Right lobe of liver (tissue), 6 donors: ENCODE measurements at regions not wholly inside any gene's neighbourhood (a gene's known extent, or its start where the extent isn't known, plus 50 kb on each side); places are given as distances from the start of the nearest gene placed in this dataset.

Experiments used
- ATAC-seq, 4 donors: fragments of 200-7000 bp; cut with Tn5 transposase; one replicate each; pipeline ENCODE4 v1.9.1; 2020; ENCODE audit warnings: mild to moderate bottlenecking in 4 of 4, moderate library complexity in 4 of 4
- DNase-seq, 3 donors: peaks; one replicate each; pipeline ENCODE4 v3.0.0-alpha.2; 2020
- H3K27ac ChIP-seq, 3 donors: fragments of 200-600 bp; one replicate each; pipeline ENCODE4 v1.8.0; 2022
- H3K27me3 ChIP-seq, 2 donors: fragments of 200-600 bp; one replicate each; pipeline ENCODE4 v1.8.0; 2022
- H3K36me3 ChIP-seq, 4 donors: fragments of 200-600 bp; sonication (generic) in 1 of 4; one replicate each; pipeline versions ENCODE4 v1.5.1 to v1.8.0; 2017 to 2022; ENCODE audit warnings: control low read depth in 1 of 4
- H3K4me1 ChIP-seq, 4 donors: fragments of 200-600 bp; sonication (generic) in 1 of 4; one replicate each; pipeline versions ENCODE4 v1.5.1 to v1.8.0; 2017 to 2022; ENCODE audit warnings: control low read depth in 1 of 4
- H3K4me3 ChIP-seq, 3 donors: fragments of 200-600 bp; one replicate each; pipeline ENCODE4 v1.8.0; 2022
- H3K9me3 ChIP-seq, 4 donors: fragments of 200-600 bp; sonication (generic) in 1 of 4; one replicate each; pipeline versions ENCODE4 v1.5.1 to v1.8.0; 2017 to 2022; ENCODE audit warnings: control low read depth in 1 of 4
- CTCF ChIP-seq, 4 donors: fragments of 200-600 bp in 3 of 4; fragments of 450-650 bp in 1 of 4; IDR thresholded peaks; one replicate each; pipeline versions ENCODE4 v1.5.1 to v1.8.0; 2016 to 2022; ENCODE audit warnings: antibody characterized with exemption in 4 of 4, mild to moderate bottlenecking in 2 of 4
- POLR2A ChIP-seq: fragments of 450-650 bp; IDR thresholded peaks from one replicate; pipeline ENCODE4 v1.6.1; 2017; ENCODE audit warnings: antibody characterized with exemption, mild to moderate bottlenecking
- WGBS: methylation state at CpG from one replicate; pipeline ENCODE4 v1.1.6; 2018; ENCODE audit warnings: low coverage, low lambda C conversion rate; ENCODE audit not compliant: insufficient coverage; ENCODE audit errors: missing lambda C conversion rate; 5-methylcytosine and 5-hydroxymethylcytosine counted together
- intact Hi-C, 2 donors: fragments of 100-400 bp; cut with DNase I; formaldehyde crosslinking; loops; one replicate each; pipeline versions ENCODE4 v1.11.2 to v1.14.1; 2022
- donor health status: DM: no; HTN: yes; CAD: no.
- donor health status: DM: no; HTN: no; CAD: no.
- donor health status: DM: no; HTN: no; CAD: no.
- donor health status: DM: no; HTN: yes; CAD: no.
- donor health status: DM: no; HTN: yes; CAD: no.

- TF ChIP-seq POLR2A (no peak), CTCF (IDR thresholded peaks at IDR 0.05) (no peak)
- no peaks in the 10 kb centered on the region for H3K36me3 ChIP-seq
- H3K9me3 ChIP-seq: no peaks in the 10 kb centered on the region
- H3K27me3 ChIP-seq: no peaks in the 10 kb centered on the region
- no peak for DNase-seq
- 46% methylated on average over 6 of the region's 6 CpGs for whole genome bisulfite sequencing
- H3K4me3 ChIP-seq: no peak overlapping the region
- no peaks in the 10 kb centered on the region for H3K4me1 ChIP-seq
- no peak overlapping the region for H3K27ac ChIP-seq
- intact Hi-C loops: no loop called here
- ATAC-seq: no peak
Measured at GRCh38 chr3:187540847-187541246, 129.3 kb downstream of the SST start.

- Histone ChIP-seq H3K9me3 (no peaks in the 10 kb centered on the region), H3K36me3 (no peaks in the 10 kb centered on the region), H3K4me3 (no peak overlapping the region), H3K27me3 (no peaks in the 10 kb centered on the region), H3K27ac (no peak overlapping the region), H3K4me1 (no peaks in the 10 kb centered on the region)
- intact Hi-C loops: no loop called here
- TF ChIP-seq POLR2A: no peak
- TF ChIP-seq CTCF (IDR thresholded peaks at IDR 0.05): no peak
- 57% methylated on average over 6 of the region's 6 CpGs for WGBS
- ATAC-seq (no peak), DNase-seq (no peak)
Measured at GRCh38 chr3:187536185-187536584, 134.0 kb downstream of the SST start.

GRCh38 chr3:187533797-187534196 lies 136.4 kb downstream of the SST start:
- H3K4me1 ChIP-seq: no peaks in the 10 kb centered on the region
- no peak overlapping the region for H3K4me3 ChIP-seq
- no peaks in the 10 kb centered on the region for H3K9me3 ChIP-seq
- H3K36me3 ChIP-seq: no peaks in the 10 kb centered on the region
- no peaks in the 10 kb centered on the region for H3K27me3 ChIP-seq
- H3K27ac ChIP-seq: no peak overlapping the region
- 46% methylated on average over 6 of the region's 6 CpGs for WGBS
- ATAC-seq (no peak), DNase-seq (no peak)
- no peak for TF ChIP-seq POLR2A
- no peak for TF ChIP-seq CTCF (IDR thresholded peaks at IDR 0.05)
- intact Hi-C loops: no loop called here

GRCh38 chr3:187531831-187532230 lies 138.4 kb downstream of the SST start:
- DNase-seq (no peak), ATAC-seq (no peak)
- TF ChIP-seq CTCF (IDR thresholded peaks at IDR 0.05): no peak
- no peak for TF ChIP-seq POLR2A
- intact Hi-C loops: no loop called here
- no peaks in the 10 kb centered on the region for H3K27me3 ChIP-seq
- no peaks in the 10 kb centered on the region for H3K36me3 ChIP-seq
- no peak overlapping the region for H3K27ac ChIP-seq
- 69% methylated on average over 2 of the region's 2 CpGs for WGBS
- H3K9me3 ChIP-seq: no peaks in the 10 kb centered on the region
- H3K4me3 ChIP-seq: no peak overlapping the region
- no peaks in the 10 kb centered on the region for H3K4me1 ChIP-seq

GRCh38 chr3:187522890-187523289 lies 147.3 kb downstream of the SST start:
- Histone ChIP-seq H3K27me3 (no peaks in the 10 kb centered on the region), H3K4me1 (no peaks in the 10 kb centered on the region), H3K4me3 (no peak overlapping the region), H3K36me3 (no peaks in the 10 kb centered on the region), H3K9me3 (no peaks in the 10 kb centered on the region), H3K27ac (no peak overlapping the region)
- 14% methylated on average over 1 of the region's 1 CpG for WGBS
- DNase-seq (no peak), ATAC-seq (no peak)
- intact Hi-C loops: no loop called here
- TF ChIP-seq POLR2A (no peak), CTCF (IDR thresholded peaks at IDR 0.05) (no peak)
